Mammary epithelial cell (primary cell): ENCODE measurements at regions not wholly inside any gene's neighbourhood (a gene's known extent, or its start where the extent isn't known, plus 50 kb on each side); places are given as distances from the start of the nearest gene placed in this dataset.
"Not testable (repeated sequence)": the region's sequence is repeated elsewhere in the genome, so short reads cannot be mapped to it uniquely, and the experiment has no call there.

Source experiments
- EZH2 ChIP-seq: IDR thresholded peaks from 2 replicates; pipeline ENCODE4 v1.6.1; 2012; ENCODE audit warnings: low read length, inconsistent platforms, borderline replicate concordance
- TF ChIP-seq, protein P1 (sequence below), 2 donors: IDR thresholded peaks in 1 of 2; conservative IDR thresholded peaks in 1 of 2; 2 replicates each; pipeline ENCODE4 v1.5.1; 2011 to 2012; ENCODE audit warnings: inconsistent platforms in 2 of 2, low read length in 2 of 2, mild to moderate bottlenecking in 2 of 2, control low read depth in 1 of 2, low read depth in 1 of 2; ENCODE audit not compliant: insufficient read depth in 1 of 2; ENCODE audit errors: extremely low read depth in 1 of 2

DNA sequence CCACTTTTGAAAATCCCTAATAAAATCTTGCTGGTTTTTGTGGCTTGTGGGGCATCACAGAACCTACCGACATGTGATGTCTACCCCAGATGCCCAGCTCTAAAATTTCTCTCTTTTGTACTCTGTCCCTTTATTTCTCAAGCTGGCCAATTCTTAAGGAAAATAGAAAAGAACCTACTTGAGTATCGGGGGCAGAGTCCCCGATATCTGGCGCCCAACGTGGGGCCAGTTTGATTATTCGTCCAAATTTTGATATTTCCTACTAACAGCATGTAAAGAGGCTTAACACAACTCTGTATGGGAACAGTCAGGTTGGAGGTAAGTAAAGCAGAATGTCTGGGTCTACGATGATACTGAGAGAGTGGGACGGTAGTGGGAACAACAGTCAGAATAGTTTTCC is 810.6 kb downstream of the SLC6A15 start:
- TF ChIP-seq EZH2: not testable (repeated sequence)
- TF ChIP-seq, protein P1, sequence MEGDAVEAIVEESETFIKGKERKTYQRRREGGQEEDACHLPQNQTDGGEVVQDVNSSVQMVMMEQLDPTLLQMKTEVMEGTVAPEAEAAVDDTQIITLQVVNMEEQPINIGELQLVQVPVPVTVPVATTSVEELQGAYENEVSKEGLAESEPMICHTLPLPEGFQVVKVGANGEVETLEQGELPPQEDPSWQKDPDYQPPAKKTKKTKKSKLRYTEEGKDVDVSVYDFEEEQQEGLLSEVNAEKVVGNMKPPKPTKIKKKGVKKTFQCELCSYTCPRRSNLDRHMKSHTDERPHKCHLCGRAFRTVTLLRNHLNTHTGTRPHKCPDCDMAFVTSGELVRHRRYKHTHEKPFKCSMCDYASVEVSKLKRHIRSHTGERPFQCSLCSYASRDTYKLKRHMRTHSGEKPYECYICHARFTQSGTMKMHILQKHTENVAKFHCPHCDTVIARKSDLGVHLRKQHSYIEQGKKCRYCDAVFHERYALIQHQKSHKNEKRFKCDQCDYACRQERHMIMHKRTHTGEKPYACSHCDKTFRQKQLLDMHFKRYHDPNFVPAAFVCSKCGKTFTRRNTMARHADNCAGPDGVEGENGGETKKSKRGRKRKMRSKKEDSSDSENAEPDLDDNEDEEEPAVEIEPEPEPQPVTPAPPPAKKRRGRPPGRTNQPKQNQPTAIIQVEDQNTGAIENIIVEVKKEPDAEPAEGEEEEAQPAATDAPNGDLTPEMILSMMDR (conservative IDR thresholded peaks at IDR 0.05 in 1 of 2, IDR thresholded peaks at IDR 0.05 in 1 of 2; ENCODE audit: extremely low read depth in 1 of 2, insufficient read depth in 1 of 2, low read depth in 1 of 2, low read length in 2 of 2): not testable (repeated sequence)
